ENCODE measurements at regions not wholly inside any gene's neighbourhood (a gene's known extent, or its start where the extent isn't known, plus 50 kb on each side); places are given as distances from the start of the nearest gene placed in this dataset.

- no peak for TF ChIP-seq CTCF (IDR thresholded peaks at IDR 0.05)
- no peak for TF ChIP-seq POLR2A (IDR thresholded peaks at IDR 0.05)
Observed at GRCh38 chr2:82487354-82487753, 1971.7 kb downstream of the SUCLG1 start.

Data from heart left ventricle (tissue), 13 donors.